ENCODE measurements at regions not wholly inside any gene's neighbourhood (a gene's known extent, or its start where the extent isn't known, plus 50 kb on each side); places are given as distances from the start of the nearest gene placed in this dataset.
A peak's percentile ranks its signal among the peaks of the same experiment; 100 is the strongest.

DNA sequence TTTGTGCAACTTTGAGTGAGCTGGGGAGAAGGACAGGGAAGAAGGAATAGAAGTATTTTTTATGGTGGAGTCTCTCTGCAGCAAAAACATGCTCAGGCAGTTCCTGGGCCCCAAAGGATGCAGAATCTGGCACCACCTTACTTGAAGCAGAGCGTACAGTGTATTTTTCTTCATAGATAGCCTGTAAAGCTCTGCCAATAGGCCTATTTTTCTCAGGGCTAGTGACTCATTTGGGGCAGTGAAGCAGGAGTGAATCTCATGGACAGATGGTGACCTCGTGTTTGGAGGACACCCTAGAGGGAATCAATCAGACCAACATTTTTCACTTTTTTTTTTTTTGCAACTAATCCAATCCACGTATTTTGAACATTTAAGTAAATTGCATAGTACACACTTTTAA, 268.1 kb upstream of the CXCR4 start:
- H3K79me2 ChIP-seq (ENCODE audit: control insufficient read depth, insufficient read depth, low read length), result no peaks in the 10 kb centered on the region
- no peaks in the 10 kb centered on the region for H3K27me3 ChIP-seq (ENCODE audit: control insufficient read depth, insufficient read depth, low read length)
- no peaks in the 10 kb centered on the region for H3K9me3 ChIP-seq (ENCODE audit: control insufficient read depth, insufficient read depth, low read depth, low read length)
- H2AFZ ChIP-seq (ENCODE audit: low read length), result no peak overlapping the region
- no peaks in the 10 kb centered on the region for H3K4me1 ChIP-seq (ENCODE audit: control insufficient read depth, extremely low read depth, insufficient read depth, low read length)
- no peak overlapping the region for H3K9ac ChIP-seq (ENCODE audit: insufficient read depth, low read length)
- DNase-seq (ENCODE audit: low read depth in 2 of 2), result peak in 1 of 2 donors; percentile 25
- no peaks in the 10 kb centered on the region for H3K36me3 ChIP-seq (ENCODE audit: control insufficient read depth, insufficient read depth, low read length)
- no peak overlapping the region for H3K4me2 ChIP-seq (ENCODE audit: extremely low read depth, insufficient read depth, low read length)
- no peak overlapping the region for H3K4me3 ChIP-seq (replicated peaks in 1 of 4; ENCODE audit: control extremely low read depth in 1 of 4, insufficient read depth in 1 of 4, low read depth in 3 of 4, low read length in 4 of 4)
- TF ChIP-seq, protein P1, sequence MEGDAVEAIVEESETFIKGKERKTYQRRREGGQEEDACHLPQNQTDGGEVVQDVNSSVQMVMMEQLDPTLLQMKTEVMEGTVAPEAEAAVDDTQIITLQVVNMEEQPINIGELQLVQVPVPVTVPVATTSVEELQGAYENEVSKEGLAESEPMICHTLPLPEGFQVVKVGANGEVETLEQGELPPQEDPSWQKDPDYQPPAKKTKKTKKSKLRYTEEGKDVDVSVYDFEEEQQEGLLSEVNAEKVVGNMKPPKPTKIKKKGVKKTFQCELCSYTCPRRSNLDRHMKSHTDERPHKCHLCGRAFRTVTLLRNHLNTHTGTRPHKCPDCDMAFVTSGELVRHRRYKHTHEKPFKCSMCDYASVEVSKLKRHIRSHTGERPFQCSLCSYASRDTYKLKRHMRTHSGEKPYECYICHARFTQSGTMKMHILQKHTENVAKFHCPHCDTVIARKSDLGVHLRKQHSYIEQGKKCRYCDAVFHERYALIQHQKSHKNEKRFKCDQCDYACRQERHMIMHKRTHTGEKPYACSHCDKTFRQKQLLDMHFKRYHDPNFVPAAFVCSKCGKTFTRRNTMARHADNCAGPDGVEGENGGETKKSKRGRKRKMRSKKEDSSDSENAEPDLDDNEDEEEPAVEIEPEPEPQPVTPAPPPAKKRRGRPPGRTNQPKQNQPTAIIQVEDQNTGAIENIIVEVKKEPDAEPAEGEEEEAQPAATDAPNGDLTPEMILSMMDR (conservative IDR thresholded peaks at IDR 0.05 in 1 of 2, IDR thresholded peaks at IDR 0.05 in 1 of 2; ENCODE audit: low read depth in 1 of 2, low read length in 2 of 2), result no peak
- H3K27ac ChIP-seq (ENCODE audit: insufficient read depth, low read length), result no peak overlapping the region
- no peaks in the 10 kb centered on the region for H4K20me1 ChIP-seq (ENCODE audit: control insufficient read depth, extremely low read depth, insufficient read depth, low read length)

DNA sequence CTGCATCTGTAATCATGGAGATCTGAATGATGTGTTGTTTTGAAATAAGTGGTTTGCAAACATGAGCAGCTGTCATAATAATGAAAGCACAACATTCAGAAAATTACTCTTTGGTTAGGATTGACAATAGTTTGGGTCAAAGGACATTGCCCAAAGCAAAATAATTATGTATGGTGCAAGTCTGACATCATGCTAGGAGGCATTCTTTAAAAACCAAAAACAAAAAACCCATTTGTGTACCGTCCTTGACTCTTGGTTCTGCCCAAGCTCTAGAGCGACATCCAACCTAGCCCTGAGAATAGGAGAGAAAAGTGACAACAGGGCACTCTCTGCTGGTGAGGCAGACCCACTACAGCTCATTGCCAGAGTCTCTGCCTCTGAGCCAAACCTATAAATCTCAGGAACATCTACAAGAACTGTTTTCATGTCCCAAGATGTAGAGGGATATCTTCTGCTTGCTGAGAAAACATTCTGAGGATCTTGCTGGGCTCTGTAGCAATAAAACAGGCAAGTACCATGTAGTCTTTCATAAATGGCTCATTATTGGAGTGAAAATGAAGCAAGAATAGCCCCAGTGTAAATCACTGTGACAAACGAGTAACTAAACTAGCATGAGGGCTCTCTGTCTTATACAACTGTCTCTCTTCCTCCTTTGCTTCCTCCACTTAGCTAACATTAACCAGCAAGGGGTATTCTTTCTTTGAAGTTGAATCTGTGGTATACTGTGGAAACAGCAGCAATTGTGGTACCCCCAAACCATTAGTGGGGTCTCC, 266.8 kb upstream of the CXCR4 start:
- Histone ChIP-seq H3K79me2 (ENCODE audit: control insufficient read depth, insufficient read depth, low read length) (no peaks in the 10 kb centered on the region), H3K9ac (ENCODE audit: insufficient read depth, low read length) (no peak overlapping the region), H3K4me3 (replicated peaks in 1 of 4; ENCODE audit: control extremely low read depth in 1 of 4, insufficient read depth in 1 of 4, low read depth in 3 of 4, low read length in 4 of 4) (no peak overlapping the region), H3K4me2 (ENCODE audit: extremely low read depth, insufficient read depth, low read length) (no peak overlapping the region), H3K9me3 (ENCODE audit: control insufficient read depth, insufficient read depth, low read depth, low read length) (no peaks in the 10 kb centered on the region), H4K20me1 (ENCODE audit: control insufficient read depth, extremely low read depth, insufficient read depth, low read length) (no peaks in the 10 kb centered on the region), H3K27ac (ENCODE audit: insufficient read depth, low read length) (no peak overlapping the region), H2AFZ (ENCODE audit: low read length) (no peak overlapping the region), H3K36me3 (ENCODE audit: control insufficient read depth, insufficient read depth, low read length) (no peaks in the 10 kb centered on the region), H3K4me1 (ENCODE audit: control insufficient read depth, extremely low read depth, insufficient read depth, low read length) (no peaks in the 10 kb centered on the region), H3K27me3 (ENCODE audit: control insufficient read depth, insufficient read depth, low read length) (no peaks in the 10 kb centered on the region)
- TF ChIP-seq, protein P1 (conservative IDR thresholded peaks at IDR 0.05 in 1 of 2, IDR thresholded peaks at IDR 0.05 in 1 of 2; ENCODE audit: low read depth in 1 of 2, low read length in 2 of 2), result peak; percentile 41 to 42
- no peak for TF ChIP-seq EZH2 (IDR thresholded peaks at IDR 0.05; ENCODE audit: low read length, missing control alignments)
- DNase-seq (ENCODE audit: low read depth in 2 of 2), result peak; percentile 20 to 23

DNA sequence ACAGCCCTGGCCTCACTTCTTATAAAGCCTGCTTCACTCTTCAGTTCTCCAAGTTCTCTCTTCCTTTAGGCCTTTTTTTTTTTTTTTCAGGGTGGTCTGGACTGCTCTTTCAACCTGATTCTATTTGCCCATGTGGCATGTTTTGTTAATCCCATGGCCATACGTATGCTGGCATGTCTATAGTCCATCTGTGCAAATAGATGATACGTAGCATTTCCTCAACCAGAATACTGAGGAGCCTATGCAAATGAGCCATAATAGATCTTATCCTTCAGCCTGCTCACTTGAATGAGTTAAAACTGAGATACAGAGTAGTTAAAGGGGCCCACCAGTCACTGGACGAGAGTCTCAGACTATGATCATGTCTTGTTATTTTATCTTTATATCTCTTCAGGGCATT, 265.2 kb upstream of the CXCR4 start:
- Histone ChIP-seq H3K4me2 (ENCODE audit: extremely low read depth, insufficient read depth, low read length) (no peak overlapping the region), H3K27me3 (ENCODE audit: control insufficient read depth, insufficient read depth, low read length) (no peaks in the 10 kb centered on the region), H3K79me2 (ENCODE audit: control insufficient read depth, insufficient read depth, low read length) (no peaks in the 10 kb centered on the region), H3K9ac (ENCODE audit: insufficient read depth, low read length) (no peak overlapping the region), H3K36me3 (ENCODE audit: control insufficient read depth, insufficient read depth, low read length) (no peaks in the 10 kb centered on the region), H3K27ac (ENCODE audit: insufficient read depth, low read length) (no peak overlapping the region), H2AFZ (ENCODE audit: low read length) (no peak overlapping the region), H3K4me1 (ENCODE audit: control insufficient read depth, extremely low read depth, insufficient read depth, low read length) (no peaks in the 10 kb centered on the region), H3K4me3 (replicated peaks in 1 of 4; ENCODE audit: control extremely low read depth in 1 of 4, insufficient read depth in 1 of 4, low read depth in 3 of 4, low read length in 4 of 4) (no peak overlapping the region), H3K9me3 (ENCODE audit: control insufficient read depth, insufficient read depth, low read depth, low read length) (no peaks in the 10 kb centered on the region), H4K20me1 (ENCODE audit: control insufficient read depth, extremely low read depth, insufficient read depth, low read length) (no peaks in the 10 kb centered on the region)
- TF ChIP-seq, protein P1 (conservative IDR thresholded peaks at IDR 0.05 in 1 of 2, IDR thresholded peaks at IDR 0.05 in 1 of 2; ENCODE audit: low read depth in 1 of 2, low read length in 2 of 2), result no peak
- no peak for TF ChIP-seq EZH2 (IDR thresholded peaks at IDR 0.05; ENCODE audit: low read length, missing control alignments)
- DNase-seq (ENCODE audit: low read depth in 2 of 2), result no peak
